ENCODE measurements at regions not wholly inside any gene's neighbourhood (a gene's known extent, or its start where the extent isn't known, plus 50 kb on each side); places are given as distances from the start of the nearest gene placed in this dataset.

DNA sequence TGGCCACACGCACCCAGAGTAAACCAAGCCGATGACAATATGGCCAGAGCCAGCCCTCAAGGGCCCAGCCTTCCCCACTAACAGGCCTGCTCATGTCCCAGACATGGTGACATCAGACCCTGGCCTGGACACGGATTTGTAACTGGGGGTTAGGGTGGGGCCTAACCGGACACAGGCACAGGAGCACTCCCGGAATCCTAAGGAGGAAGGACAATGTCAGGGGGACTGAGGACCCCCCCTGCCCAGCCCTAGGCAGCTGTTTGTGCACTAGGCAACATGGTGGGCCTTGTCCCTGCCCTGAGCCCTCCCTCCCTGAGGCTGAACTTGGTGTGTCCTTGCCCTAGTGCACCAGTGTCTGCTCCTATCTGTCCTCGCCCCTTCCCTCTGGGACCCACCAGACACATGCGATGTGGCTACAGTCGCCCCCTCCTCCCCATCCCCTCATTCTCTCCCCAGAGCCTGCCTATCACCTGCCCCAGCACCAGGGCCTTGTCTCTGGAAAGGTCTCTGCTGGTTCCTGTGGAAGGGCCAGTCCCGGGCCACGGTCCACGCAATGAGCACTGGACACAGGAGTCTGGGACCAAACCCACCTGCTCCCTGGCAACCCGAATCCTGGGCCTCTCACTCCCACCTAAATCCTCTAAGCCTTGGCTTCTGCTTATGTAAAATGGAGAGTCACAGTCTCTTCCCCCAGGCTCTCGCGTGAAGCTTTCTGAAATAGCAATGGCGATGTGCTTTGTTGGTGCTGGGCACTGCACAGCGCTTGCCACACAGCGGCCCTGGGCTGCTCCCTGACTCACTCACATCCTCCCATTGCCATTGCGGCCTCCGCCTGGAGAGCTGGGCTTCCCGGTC is 76.5 kb upstream of the RAB6C start:
- no peak for TF ChIP-seq CTCF (IDR thresholded peaks at IDR 0.05; ENCODE audit: poor library complexity)
- TF ChIP-seq EZH2phosphoT487 (IDR thresholded peaks at IDR 0.05; ENCODE audit: low read depth, severe bottlenecking, unreplicated experiment): no peak
- no peak for TF ChIP-seq EZH2 (IDR thresholded peaks at IDR 0.05; ENCODE audit: borderline replicate concordance)
- H3K4me1 ChIP-seq (ENCODE audit: insufficient read depth): no peaks in the 10 kb centered on the region
- H3K79me2 ChIP-seq: no peaks in the 10 kb centered on the region
- H3K27me3 ChIP-seq: no peaks in the 10 kb centered on the region
- no peaks in the 10 kb centered on the region for H3K36me3 ChIP-seq (replicated peaks; ENCODE audit: insufficient read depth, low read depth)
- H3K9me3 ChIP-seq (ENCODE audit: low read depth): no peaks in the 10 kb centered on the region
- no peak overlapping the region for H2AFZ ChIP-seq
- no peaks in the 10 kb centered on the region for H3K9me2 ChIP-seq (replicated peaks; ENCODE audit: insufficient read depth)
- no peak overlapping the region for H3K4me2 ChIP-seq
- no peak overlapping the region for H3K27ac ChIP-seq
- H4K20me1 ChIP-seq (ENCODE audit: insufficient read depth, poor library complexity, severe bottlenecking): no peaks in the 10 kb centered on the region
- 92% methylated on average over 16 of the region's 20 CpGs for WGBS (ENCODE audit: low lambda C conversion rate, missing lambda C conversion rate)
- DNase-seq (ENCODE audit: low spot score): no peak
- no peak overlapping the region for H3K4me3 ChIP-seq

GRCh38 chr2:129903586-129904425 is 75.7 kb upstream of the RAB6C start:
- no peak for DNase-seq (ENCODE audit: low spot score)
- H3K9me2 ChIP-seq (replicated peaks; ENCODE audit: insufficient read depth): no peaks in the 10 kb centered on the region
- no peaks in the 10 kb centered on the region for H3K79me2 ChIP-seq
- no peaks in the 10 kb centered on the region for H3K9me3 ChIP-seq (ENCODE audit: low read depth)
- no peak overlapping the region for H3K4me3 ChIP-seq
- H3K4me2 ChIP-seq: no peak overlapping the region
- no peaks in the 10 kb centered on the region for H3K4me1 ChIP-seq (ENCODE audit: insufficient read depth)
- no peaks in the 10 kb centered on the region for H3K27me3 ChIP-seq
- no peaks in the 10 kb centered on the region for H3K36me3 ChIP-seq (replicated peaks; ENCODE audit: insufficient read depth, low read depth)
- 81% methylated on average over 17 of the region's 17 CpGs for WGBS (ENCODE audit: low lambda C conversion rate, missing lambda C conversion rate)
- no peak overlapping the region for H2AFZ ChIP-seq
- H3K27ac ChIP-seq: no peak overlapping the region
- no peaks in the 10 kb centered on the region for H4K20me1 ChIP-seq (ENCODE audit: insufficient read depth, poor library complexity, severe bottlenecking)
- no peak for TF ChIP-seq EZH2 (IDR thresholded peaks at IDR 0.05; ENCODE audit: borderline replicate concordance)
- TF ChIP-seq CTCF (IDR thresholded peaks at IDR 0.05; ENCODE audit: poor library complexity): no peak
- no peak for TF ChIP-seq EZH2phosphoT487 (IDR thresholded peaks at IDR 0.05; ENCODE audit: low read depth, severe bottlenecking, unreplicated experiment)

DNA sequence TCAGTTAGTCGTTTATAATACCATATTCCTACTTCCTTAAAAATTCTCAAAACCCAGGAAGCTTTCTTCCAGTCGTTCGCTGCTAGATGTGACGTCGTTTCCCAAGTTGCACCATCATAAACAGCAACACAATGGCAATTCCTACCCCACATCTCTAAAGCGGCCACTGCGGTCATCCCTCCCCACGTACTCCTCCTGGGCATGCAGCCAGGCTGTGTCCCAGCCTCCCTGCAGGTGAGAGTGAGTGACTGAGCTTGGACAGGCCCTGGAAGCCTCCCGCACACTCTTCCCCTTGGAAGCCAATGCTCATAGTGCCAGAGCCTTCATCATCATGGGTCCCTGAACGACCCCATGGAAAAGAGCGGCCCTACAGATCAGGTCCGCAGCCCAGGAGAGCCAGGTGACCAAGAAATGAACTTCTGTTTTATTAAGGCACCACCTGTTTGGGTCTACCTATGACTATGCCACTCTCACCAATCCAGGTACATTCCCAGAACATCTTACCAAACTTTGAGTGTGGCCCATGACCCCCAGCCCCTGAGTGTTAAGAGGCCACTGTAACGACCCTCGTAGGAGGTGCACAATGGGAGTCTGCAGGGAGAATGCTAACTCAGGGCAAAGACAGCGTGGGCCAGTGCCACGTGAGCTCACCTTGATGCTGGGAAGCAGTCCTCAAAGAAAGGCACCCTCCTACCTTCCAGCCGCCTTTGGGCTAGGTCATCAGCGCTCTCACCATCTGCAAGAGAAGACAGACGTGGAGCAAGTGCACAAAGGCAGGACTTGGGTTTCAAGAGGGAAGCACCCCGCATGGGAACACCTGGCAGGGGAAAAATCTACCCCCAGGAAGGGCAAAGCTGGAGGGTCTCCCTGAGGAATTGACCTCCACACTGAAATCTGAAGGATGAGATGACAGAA is 74.7 kb upstream of the RAB6C start:
- Histone ChIP-seq H4K20me1 (ENCODE audit: insufficient read depth, poor library complexity, severe bottlenecking) (no peaks in the 10 kb centered on the region), H3K36me3 (replicated peaks; ENCODE audit: insufficient read depth, low read depth) (no peaks in the 10 kb centered on the region), H3K4me2 (no peak overlapping the region), H3K79me2 (no peaks in the 10 kb centered on the region), H3K4me3 (no peak overlapping the region), H2AFZ (no peak overlapping the region), H3K27ac (no peak overlapping the region), H3K27me3 (no peaks in the 10 kb centered on the region), H3K9me3 (ENCODE audit: low read depth) (no peaks in the 10 kb centered on the region), H3K4me1 (ENCODE audit: insufficient read depth) (no peaks in the 10 kb centered on the region), H3K9me2 (replicated peaks; ENCODE audit: insufficient read depth) (no peaks in the 10 kb centered on the region)
- WGBS (ENCODE audit: low lambda C conversion rate, missing lambda C conversion rate): 91% methylated on average over 20 of the region's 20 CpGs
- DNase-seq (ENCODE audit: low spot score): no peak
- no peak for TF ChIP-seq EZH2 (IDR thresholded peaks at IDR 0.05; ENCODE audit: borderline replicate concordance)
